22Rv1 (cell line): ENCODE measurements at regions not wholly inside any gene's neighbourhood (a gene's known extent, or its start where the extent isn't known, plus 50 kb on each side); places are given as distances from the start of the nearest gene placed in this dataset.

Experiments used
- ZFX ChIP-seq: fragments of 450-650 bp; IDR thresholded peaks from 2 replicates; pipeline ENCODE4 v1.6.1; 2017; ENCODE audit warnings: antibody characterized with exemption, borderline replicate concordance
- TF ChIP-seq, protein P1 (sequence below): fragments of 450-650 bp; IDR thresholded peaks from 2 replicates; pipeline ENCODE4 v1.5.1; 2017; ENCODE audit warnings: mild to moderate bottlenecking

DNA sequence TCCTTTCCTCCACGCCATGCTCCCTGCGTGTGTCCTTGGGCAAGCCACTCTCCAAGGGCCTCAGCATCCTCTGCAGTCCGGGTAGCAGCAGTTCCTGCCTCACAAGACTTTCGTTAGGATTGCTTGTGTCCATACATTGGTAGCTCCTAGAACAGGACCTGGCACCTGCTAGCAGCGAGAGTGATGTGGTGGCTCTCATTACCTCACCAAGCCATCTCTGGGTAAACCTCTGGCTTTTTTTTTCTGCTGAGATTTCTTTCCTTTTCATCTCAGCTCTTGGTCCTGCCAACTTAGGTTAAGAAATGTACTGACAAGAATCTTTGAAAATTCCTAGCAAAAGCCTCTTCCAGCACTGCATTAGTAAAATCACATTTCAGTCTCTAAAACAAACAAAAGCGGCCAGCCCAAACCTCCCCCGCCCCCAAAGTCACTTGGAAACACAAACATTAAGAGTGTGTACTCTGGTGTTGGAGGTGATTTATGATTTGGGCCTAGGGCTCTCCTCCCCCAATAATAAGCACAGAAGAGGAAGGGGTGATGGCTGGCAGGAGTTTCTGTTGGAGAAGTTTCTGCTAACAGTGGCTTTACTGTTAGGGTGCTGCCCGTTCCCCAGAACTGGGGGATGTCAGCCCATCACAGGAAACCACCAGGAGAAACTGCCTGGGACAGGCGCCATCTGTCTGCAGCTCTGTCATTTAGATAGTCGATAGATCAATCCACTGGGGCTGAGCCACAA, 199.2 kb downstream of the CD83 start:
- TF ChIP-seq, protein P1, sequence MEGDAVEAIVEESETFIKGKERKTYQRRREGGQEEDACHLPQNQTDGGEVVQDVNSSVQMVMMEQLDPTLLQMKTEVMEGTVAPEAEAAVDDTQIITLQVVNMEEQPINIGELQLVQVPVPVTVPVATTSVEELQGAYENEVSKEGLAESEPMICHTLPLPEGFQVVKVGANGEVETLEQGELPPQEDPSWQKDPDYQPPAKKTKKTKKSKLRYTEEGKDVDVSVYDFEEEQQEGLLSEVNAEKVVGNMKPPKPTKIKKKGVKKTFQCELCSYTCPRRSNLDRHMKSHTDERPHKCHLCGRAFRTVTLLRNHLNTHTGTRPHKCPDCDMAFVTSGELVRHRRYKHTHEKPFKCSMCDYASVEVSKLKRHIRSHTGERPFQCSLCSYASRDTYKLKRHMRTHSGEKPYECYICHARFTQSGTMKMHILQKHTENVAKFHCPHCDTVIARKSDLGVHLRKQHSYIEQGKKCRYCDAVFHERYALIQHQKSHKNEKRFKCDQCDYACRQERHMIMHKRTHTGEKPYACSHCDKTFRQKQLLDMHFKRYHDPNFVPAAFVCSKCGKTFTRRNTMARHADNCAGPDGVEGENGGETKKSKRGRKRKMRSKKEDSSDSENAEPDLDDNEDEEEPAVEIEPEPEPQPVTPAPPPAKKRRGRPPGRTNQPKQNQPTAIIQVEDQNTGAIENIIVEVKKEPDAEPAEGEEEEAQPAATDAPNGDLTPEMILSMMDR = no peak
- no peak for TF ChIP-seq ZFX
